H9 (cell line): ENCODE measurements at regions not wholly inside any gene's neighbourhood (a gene's known extent, or its start where the extent isn't known, plus 50 kb on each side); places are given as distances from the start of the nearest gene placed in this dataset.

Experiments used
- DNase-seq: peaks from one replicate; pipeline ENCODE4 v3.0.0-alpha.2; 2017
- H2AFZ ChIP-seq: one replicate; pipeline ENCODE4 v1.6.1; 2013; ENCODE audit warnings: mild to moderate bottlenecking, low read length, control low read depth, moderate library complexity
- H2AK5ac ChIP-seq: 2 replicates; pipeline ENCODE4 v1.6.1; 2013; ENCODE audit warnings: low read length, control low read depth, mixed read lengths; ENCODE audit not compliant: insufficient read length
- H2BK120ac ChIP-seq: one replicate; pipeline ENCODE4 v1.6.1; 2013; ENCODE audit warnings: low read depth, mild to moderate bottlenecking, low read length, control low read depth, inconsistent platforms; ENCODE audit not compliant: poor library complexity, severe bottlenecking
- H2BK12ac ChIP-seq: 2 replicates; pipeline ENCODE4 v1.6.1; 2013; ENCODE audit warnings: low read length, control low read depth, mixed read lengths, low read depth; ENCODE audit not compliant: insufficient read length
- H2BK15ac ChIP-seq: 2 replicates; pipeline ENCODE4 v1.6.1; 2013; ENCODE audit warnings: low read depth, low read length, control low read depth
- H2BK20ac ChIP-seq: one replicate; pipeline ENCODE4 v1.6.1; 2013; ENCODE audit warnings: low read depth, mild to moderate bottlenecking, low read length, control low read depth, inconsistent platforms; ENCODE audit not compliant: poor library complexity, severe bottlenecking
- H2BK5ac ChIP-seq: 2 replicates; pipeline ENCODE4 v1.6.1; 2013; ENCODE audit warnings: low read length, control low read depth, mixed read lengths; ENCODE audit not compliant: insufficient read length
- H3K14ac ChIP-seq: 2 replicates; pipeline ENCODE4 v1.6.1; 2013; ENCODE audit warnings: low read length, control low read depth; ENCODE audit not compliant: insufficient read depth
- H3K18ac ChIP-seq: 2 replicates; pipeline ENCODE4 v1.6.1; 2013; ENCODE audit warnings: low read depth, mild to moderate bottlenecking, mixed read lengths, low read length, control low read depth; ENCODE audit not compliant: insufficient read length
- H3K23ac ChIP-seq: 2 replicates; pipeline ENCODE4 v1.6.1; 2013; ENCODE audit warnings: low read length, control low read depth, mixed read lengths, low read depth; ENCODE audit not compliant: insufficient read length
- H3K23me2 ChIP-seq: 2 replicates; pipeline ENCODE4 v1.6.1; 2013; ENCODE audit warnings: low read depth, mild to moderate bottlenecking, mixed read lengths, low read length, control low read depth; ENCODE audit not compliant: insufficient read length, poor library complexity, severe bottlenecking
- H3K27ac ChIP-seq: 2 replicates; pipeline ENCODE4 v1.5.1; 2013; ENCODE audit warnings: low read length, control low read depth, mixed read lengths, low read depth; ENCODE audit not compliant: insufficient read length
- H3K27me3 ChIP-seq: 2 replicates; pipeline ENCODE4 v1.6.1; 2013; ENCODE audit warnings: low read length, control low read depth, inconsistent platforms; ENCODE audit not compliant: insufficient read depth
- H3K4ac ChIP-seq: 2 replicates; pipeline ENCODE4 v1.6.1; 2013; ENCODE audit warnings: low read depth, mild to moderate bottlenecking, control low read depth, inconsistent platforms, low read length, moderate library complexity
- H3K4me1 ChIP-seq: 2 replicates; pipeline ENCODE4 v1.6.1; 2013; ENCODE audit warnings: low read length, control low read depth, inconsistent platforms; ENCODE audit not compliant: insufficient read depth
- H3K4me2 ChIP-seq: 2 replicates; pipeline ENCODE4 v1.6.1; 2013; ENCODE audit warnings: low read length, control low read depth, mixed read lengths; ENCODE audit not compliant: insufficient read length, insufficient read depth
- H3K56ac ChIP-seq: 2 replicates; pipeline ENCODE4 v1.6.1; 2013; ENCODE audit warnings: low read depth, mild to moderate bottlenecking, mixed read lengths, low read length, control low read depth; ENCODE audit not compliant: insufficient read length
- H3K79me1 ChIP-seq: 2 replicates; pipeline ENCODE4 v1.6.1; 2013; ENCODE audit warnings: low read depth, mild to moderate bottlenecking, moderate library complexity, low read length, control low read depth, inconsistent platforms; ENCODE audit not compliant: insufficient read depth, poor library complexity, severe bottlenecking
- H3K79me2 ChIP-seq: 2 replicates; pipeline ENCODE4 v1.6.1; 2013; ENCODE audit warnings: low read length, control low read depth, inconsistent platforms; ENCODE audit not compliant: insufficient read depth
- H3K9ac ChIP-seq: 2 replicates; pipeline ENCODE4 v1.6.1; 2013; ENCODE audit warnings: low read length, control low read depth, mixed read lengths; ENCODE audit not compliant: insufficient read length; ENCODE audit errors: extremely low read depth
- H3K9me3 ChIP-seq: one replicate; pipeline ENCODE4 v1.6.1; 2013; ENCODE audit warnings: low read depth, low read length, inconsistent platforms; ENCODE audit not compliant: control insufficient read depth
- H3T11ph ChIP-seq: one replicate; pipeline ENCODE4 v1.6.1; 2013; ENCODE audit warnings: mild to moderate bottlenecking, low read length, control low read depth, inconsistent platforms
- H4K20me1 ChIP-seq: one replicate; pipeline ENCODE4 v1.6.1; 2013; ENCODE audit not compliant: control insufficient read depth, insufficient read length, insufficient read depth
- H4K5ac ChIP-seq: 2 replicates; pipeline ENCODE4 v1.6.1; 2013; ENCODE audit warnings: low read depth, mild to moderate bottlenecking, mixed read lengths, low read length, control low read depth; ENCODE audit not compliant: insufficient read length
- H4K8ac ChIP-seq: replicated peaks from 2 replicates; pipeline ENCODE4 v1.6.1; 2013; ENCODE audit warnings: low read length, control low read depth, mixed read lengths, low read depth; ENCODE audit not compliant: insufficient read length
- H4K91ac ChIP-seq: 2 replicates; pipeline ENCODE4 v1.6.1; 2013; ENCODE audit warnings: low read depth, mild to moderate bottlenecking, moderate library complexity, mixed read lengths, low read length, control low read depth; ENCODE audit not compliant: insufficient read length
- H3K27ac Mint-ChIP-seq, 3 experiments: 2 replicates in 2 of 3; 3 replicates in 1 of 3; pipeline ENCODE4 v1.8.0; 2020 to 2021; ENCODE audit warnings: mixed read lengths in 3 of 3, mild to moderate bottlenecking in 1 of 3, moderate library complexity in 1 of 3
- H3K27me3 Mint-ChIP-seq: 2 replicates; pipeline ENCODE4 v1.8.0; 2021; ENCODE audit warnings: low read depth, mild to moderate bottlenecking, moderate library complexity, mixed read lengths
- H3K36me3 Mint-ChIP-seq, 3 experiments: 2 replicates in 2 of 3; 3 replicates in 1 of 3; pipeline ENCODE4 v1.8.0; 2020 to 2021; ENCODE audit warnings: low read depth in 3 of 3, mixed read lengths in 3 of 3; ENCODE audit not compliant: insufficient read depth in 1 of 3
- H3K4me1 Mint-ChIP-seq, 2 experiments: 2 replicates each; pipeline ENCODE4 v1.8.0; 2020; ENCODE audit warnings: mixed read lengths in 2 of 2
- H3K4me3 Mint-ChIP-seq, 2 experiments: 2 replicates in 1 of 2; 3 replicates in 1 of 2; pipeline ENCODE4 v1.8.0; 2020 to 2021; ENCODE audit warnings: mild to moderate bottlenecking in 2 of 2, mixed read lengths in 2 of 2, moderate library complexity in 1 of 2
- H3K9me3 Mint-ChIP-seq, 2 experiments: 2 replicates in 1 of 2; 3 replicates in 1 of 2; pipeline ENCODE4 v1.8.0; 2020; ENCODE audit warnings: mild to moderate bottlenecking in 2 of 2, mixed read lengths in 2 of 2, moderate library complexity in 1 of 2
- CTCF ChIP-seq: fragments of 200-600 bp; sonication (generic); conservative IDR thresholded peaks from 3 replicates; pipeline ENCODE4 v1.8.0; 2021; ENCODE audit warnings: antibody characterized with exemption, mild to moderate bottlenecking

GRCh38 chr18:6520901-6521300, 106.2 kb upstream of the L3MBTL4 start:
- H3K9me3 Mint-ChIP-seq = peaks cover 9 to 17% of the 10 kb centered on the region in 2 experiments
- no peak overlapping the region for H3K23ac ChIP-seq
- no peak overlapping the region for H4K5ac ChIP-seq
- no peaks in the 10 kb centered on the region for H4K20me1 ChIP-seq
- no peak overlapping the region for H2BK15ac ChIP-seq
- H3K79me2 ChIP-seq = no peaks in the 10 kb centered on the region
- TF ChIP-seq CTCF = no peak
- H4K8ac ChIP-seq = no peak overlapping the region
- H3K9ac ChIP-seq = no peak overlapping the region
- H3K4me2 ChIP-seq = no peak overlapping the region
- H3K27ac ChIP-seq = no peak overlapping the region
- no peak overlapping the region for H3K18ac ChIP-seq
- no peak overlapping the region for H3K4me3 Mint-ChIP-seq
- H3K56ac ChIP-seq = no peak overlapping the region
- no peak overlapping the region for H3T11ph ChIP-seq
- H2BK120ac ChIP-seq = no peak overlapping the region
- no peaks in the 10 kb centered on the region for H3K23me2 ChIP-seq
- no peak overlapping the region for H4K91ac ChIP-seq
- DNase-seq = no peak
- H3K14ac ChIP-seq = no peak overlapping the region
- H3K79me1 ChIP-seq = no peaks in the 10 kb centered on the region
- no peak overlapping the region for H2BK20ac ChIP-seq
- H2AFZ ChIP-seq = no peak overlapping the region
- no peaks in the 10 kb centered on the region for H3K4me1 Mint-ChIP-seq
- no peaks in the 10 kb centered on the region for H3K9me3 ChIP-seq
- H3K27me3 Mint-ChIP-seq = no peaks in the 10 kb centered on the region
- peaks cover 0 to 11% (median 2%) of the 10 kb centered on the region in 3 experiments; a peak in 4 of 7 replicates for H3K36me3 Mint-ChIP-seq
- no peak overlapping the region; a peak in 1 of 7 replicates for H3K27ac Mint-ChIP-seq
- H2BK12ac ChIP-seq = no peak overlapping the region
- no peak overlapping the region for H3K4ac ChIP-seq
- H3K27me3 ChIP-seq = no peaks in the 10 kb centered on the region
- H2BK5ac ChIP-seq = no peak overlapping the region
- no peak overlapping the region for H2AK5ac ChIP-seq
- H3K4me1 ChIP-seq = no peaks in the 10 kb centered on the region
